ENCODE measurements at regions not wholly inside any gene's neighbourhood (a gene's known extent, or its start where the extent isn't known, plus 50 kb on each side); places are given as distances from the start of the nearest gene placed in this dataset.

DNA sequence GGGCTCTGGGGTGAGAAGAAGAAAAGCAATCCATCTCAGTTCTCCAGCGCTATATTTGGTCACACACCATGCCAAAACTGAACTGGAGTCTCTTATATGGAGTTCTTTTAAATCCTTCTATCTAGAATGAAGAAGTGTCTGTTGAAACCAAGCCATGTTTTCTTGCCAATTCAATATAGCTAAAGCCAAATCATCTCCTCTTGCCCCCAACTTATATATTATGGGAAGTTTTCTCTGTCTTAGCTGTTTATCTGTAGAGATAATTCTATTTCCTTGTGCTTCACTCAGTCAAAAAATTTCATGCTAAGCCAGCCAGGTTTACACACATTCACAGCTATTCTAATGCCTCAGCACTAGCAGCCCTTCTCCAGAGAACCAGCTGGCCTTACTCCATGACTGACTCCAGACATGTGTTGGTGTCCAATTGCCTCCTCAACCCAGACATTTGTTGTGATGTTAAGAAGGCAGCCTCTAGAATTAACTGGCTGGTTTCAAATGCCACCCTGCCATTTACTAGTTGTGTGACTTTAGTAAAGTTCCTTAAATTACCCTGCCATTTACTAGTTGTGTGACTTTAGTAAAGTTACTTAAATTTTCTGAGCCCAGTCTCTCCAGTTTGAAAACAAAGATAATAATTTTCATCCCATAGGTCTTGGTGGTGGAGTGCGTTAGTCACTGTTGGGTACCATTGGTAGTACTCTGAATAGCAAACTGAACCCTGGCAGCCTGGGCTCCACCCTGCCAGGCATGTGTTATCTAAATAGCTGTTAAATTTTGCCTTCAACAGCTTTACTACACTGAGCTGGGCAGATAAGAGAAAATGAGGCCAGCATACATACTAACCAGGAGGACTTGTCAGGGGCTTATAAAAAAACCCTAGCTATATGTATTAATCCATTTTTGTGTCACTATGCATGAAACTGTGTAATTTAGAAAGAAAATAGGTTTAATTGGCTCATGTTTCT is 525.1 kb downstream of the LMO7 start:
- no peaks in the 10 kb centered on the region for H3K36me3 ChIP-seq (ENCODE audit: insufficient read depth, low read length)

DNA sequence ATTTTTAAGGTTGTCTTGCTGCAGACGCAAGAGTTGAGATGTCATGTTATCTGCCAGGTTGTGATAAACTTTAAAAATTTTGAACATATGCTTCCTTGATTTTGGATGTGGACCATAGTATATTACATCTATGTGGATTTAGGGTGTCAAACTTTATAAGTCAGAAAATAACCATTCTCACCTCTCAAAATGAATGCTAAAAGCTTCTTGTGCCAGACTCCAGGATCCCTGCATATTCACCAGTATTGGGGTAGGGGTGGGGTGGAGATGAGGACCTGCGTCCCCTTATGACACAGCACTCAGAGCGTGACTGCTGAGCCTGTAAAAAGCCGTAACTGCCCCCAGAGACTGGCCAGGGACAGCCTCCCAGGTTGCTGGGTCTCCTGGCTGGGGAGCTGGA is 524.4 kb downstream of the LMO7 start:
- CTCF ChIA-PET = no interaction called here
- Histone ChIP-seq H3K27me3 (ENCODE audit: control insufficient read depth in 1 of 2, insufficient read depth in 2 of 2, low read length in 2 of 2) (no peaks in the 10 kb centered on the region), H3K9me3 (ENCODE audit: control insufficient read depth in 1 of 2, insufficient read depth in 1 of 2, low read length in 2 of 2) (peaks cover 0 to 3% of the 10 kb centered on the region in 2 experiments), H3K36me3 (ENCODE audit: insufficient read depth, low read length) (no peaks in the 10 kb centered on the region), H3K4me3 (ENCODE audit: low read length) (no peak overlapping the region), H3K27ac (ENCODE audit: low read depth in 1 of 2, low read length in 2 of 2) (no peak overlapping the region), H3K4me1 (ENCODE audit: insufficient read depth, low read length) (no peaks in the 10 kb centered on the region)
- Mint-ChIP-seq H3K27ac (no peak overlapping the region), H3K36me3 (ENCODE audit: low read depth) (no peaks in the 10 kb centered on the region), H3K4me3 (no peak overlapping the region), H3K27me3 (no peaks in the 10 kb centered on the region), H3K4me1 (ENCODE audit: low read depth) (no peaks in the 10 kb centered on the region), H3K9me3 (no peaks in the 10 kb centered on the region)
- intact Hi-C loops (cut with DNase I, micrococcal nuclease) = no loop called here
- ATAC-seq (ENCODE audit: poor library complexity) (no peak), DNase-seq (no peak)
- POLR2A ChIA-PET = no interaction called here
- TF ChIP-seq, protein P1, sequence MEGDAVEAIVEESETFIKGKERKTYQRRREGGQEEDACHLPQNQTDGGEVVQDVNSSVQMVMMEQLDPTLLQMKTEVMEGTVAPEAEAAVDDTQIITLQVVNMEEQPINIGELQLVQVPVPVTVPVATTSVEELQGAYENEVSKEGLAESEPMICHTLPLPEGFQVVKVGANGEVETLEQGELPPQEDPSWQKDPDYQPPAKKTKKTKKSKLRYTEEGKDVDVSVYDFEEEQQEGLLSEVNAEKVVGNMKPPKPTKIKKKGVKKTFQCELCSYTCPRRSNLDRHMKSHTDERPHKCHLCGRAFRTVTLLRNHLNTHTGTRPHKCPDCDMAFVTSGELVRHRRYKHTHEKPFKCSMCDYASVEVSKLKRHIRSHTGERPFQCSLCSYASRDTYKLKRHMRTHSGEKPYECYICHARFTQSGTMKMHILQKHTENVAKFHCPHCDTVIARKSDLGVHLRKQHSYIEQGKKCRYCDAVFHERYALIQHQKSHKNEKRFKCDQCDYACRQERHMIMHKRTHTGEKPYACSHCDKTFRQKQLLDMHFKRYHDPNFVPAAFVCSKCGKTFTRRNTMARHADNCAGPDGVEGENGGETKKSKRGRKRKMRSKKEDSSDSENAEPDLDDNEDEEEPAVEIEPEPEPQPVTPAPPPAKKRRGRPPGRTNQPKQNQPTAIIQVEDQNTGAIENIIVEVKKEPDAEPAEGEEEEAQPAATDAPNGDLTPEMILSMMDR (IDR thresholded peaks at IDR 0.05) = no peak

More for the DNA sequence above, 525.1 kb downstream of the LMO7 start:
- Mint-ChIP-seq H3K27ac (no peak overlapping the region), H3K36me3 (ENCODE audit: low read depth) (no peaks in the 10 kb centered on the region), H3K4me1 (ENCODE audit: low read depth) (no peaks in the 10 kb centered on the region), H3K4me3 (no peak overlapping the region), H3K27me3 (no peaks in the 10 kb centered on the region), H3K9me3 (no peaks in the 10 kb centered on the region)
- peaks cover 0 to 3% of the 10 kb centered on the region in 2 experiments for H3K9me3 ChIP-seq (ENCODE audit: control insufficient read depth in 1 of 2, insufficient read depth in 1 of 2, low read length in 2 of 2)
- no peak overlapping the region for H3K4me3 ChIP-seq (ENCODE audit: low read length)
- ChIA-PET CTCF (no interaction called here), POLR2A (no interaction called here)
- ATAC-seq (ENCODE audit: poor library complexity) (no peak), DNase-seq (no peak)
- H3K27me3 ChIP-seq (ENCODE audit: control insufficient read depth in 1 of 2, insufficient read depth in 2 of 2, low read length in 2 of 2) = no peaks in the 10 kb centered on the region
- H3K4me1 ChIP-seq (ENCODE audit: insufficient read depth, low read length) = no peaks in the 10 kb centered on the region
- intact Hi-C loops (cut with DNase I, micrococcal nuclease) = no loop called here
- TF ChIP-seq, protein P1 (IDR thresholded peaks at IDR 0.05) = no peak
- no peak overlapping the region for H3K27ac ChIP-seq (ENCODE audit: low read depth in 1 of 2, low read length in 2 of 2)

DNA sequence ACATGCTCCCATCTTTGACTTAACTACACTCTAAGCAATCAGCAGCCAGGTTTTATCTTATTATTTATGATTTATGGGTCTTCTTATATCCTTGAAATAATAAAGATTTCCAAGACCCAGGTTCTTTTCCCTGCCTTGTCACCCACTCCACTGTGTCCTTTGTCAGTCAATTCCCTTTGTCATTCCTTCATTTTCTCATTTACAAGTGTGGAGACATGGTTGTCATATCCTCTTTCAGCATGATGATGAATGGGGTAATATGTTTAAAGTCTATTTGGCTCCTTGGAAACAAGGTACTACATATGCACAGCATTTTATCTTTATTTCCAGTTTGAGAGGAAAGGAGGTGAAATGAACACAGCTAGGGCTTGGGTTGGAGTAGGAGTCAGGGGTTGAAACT is 521.8 kb downstream of the LMO7 start:
- no peaks in the 10 kb centered on the region for H3K4me1 Mint-ChIP-seq (ENCODE audit: low read depth)

More for the DNA sequence above, 521.8 kb downstream of the LMO7 start:
- Mint-ChIP-seq H3K9me3 (no peaks in the 10 kb centered on the region), H3K36me3 (ENCODE audit: low read depth) (no peaks in the 10 kb centered on the region), H3K27me3 (no peaks in the 10 kb centered on the region), H3K4me3 (no peak overlapping the region), H3K27ac (no peak overlapping the region)
- Histone ChIP-seq H3K27ac (ENCODE audit: low read depth in 1 of 2, low read length in 2 of 2) (no peak overlapping the region), H3K4me3 (ENCODE audit: low read length) (no peak overlapping the region), H3K9me3 (ENCODE audit: control insufficient read depth in 1 of 2, insufficient read depth in 1 of 2, low read length in 2 of 2) (peaks cover 0 to 3% of the 10 kb centered on the region in 2 experiments), H3K27me3 (ENCODE audit: control insufficient read depth in 1 of 2, insufficient read depth in 2 of 2, low read length in 2 of 2) (no peaks in the 10 kb centered on the region), H3K36me3 (ENCODE audit: insufficient read depth, low read length) (no peaks in the 10 kb centered on the region), H3K4me1 (ENCODE audit: insufficient read depth, low read length) (no peaks in the 10 kb centered on the region)
- no peak for ATAC-seq (ENCODE audit: poor library complexity)
- intact Hi-C loops (cut with DNase I, micrococcal nuclease) = no loop called here
- TF ChIP-seq, protein P1 (IDR thresholded peaks at IDR 0.05) = no peak
- CTCF ChIA-PET = no interaction called here
- POLR2A ChIA-PET = no interaction called here
- no peak for DNase-seq
